Right lobe of liver (tissue), 6 donors: ENCODE measurements at regions not wholly inside any gene's neighbourhood (a gene's known extent, or its start where the extent isn't known, plus 50 kb on each side); places are given as distances from the start of the nearest gene placed in this dataset.

Experiments
- ATAC-seq, 4 donors: fragments of 200-7000 bp; cut with Tn5 transposase; one replicate each; pipeline ENCODE4 v1.9.1; 2020; ENCODE audit warnings: mild to moderate bottlenecking in 4 of 4, moderate library complexity in 4 of 4
- DNase-seq, 3 donors: peaks; one replicate each; pipeline ENCODE4 v3.0.0-alpha.2; 2020
- H3K27ac ChIP-seq, 3 donors: fragments of 200-600 bp; one replicate each; pipeline ENCODE4 v1.8.0; 2022
- H3K27me3 ChIP-seq, 2 donors: fragments of 200-600 bp; one replicate each; pipeline ENCODE4 v1.8.0; 2022
- H3K36me3 ChIP-seq, 4 donors: fragments of 200-600 bp; sonication (generic) in 1 of 4; one replicate each; pipeline versions ENCODE4 v1.5.1 to v1.8.0; 2017 to 2022; ENCODE audit warnings: control low read depth in 1 of 4
- H3K4me1 ChIP-seq, 4 donors: fragments of 200-600 bp; sonication (generic) in 1 of 4; one replicate each; pipeline versions ENCODE4 v1.5.1 to v1.8.0; 2017 to 2022; ENCODE audit warnings: control low read depth in 1 of 4
- H3K4me3 ChIP-seq, 3 donors: fragments of 200-600 bp; one replicate each; pipeline ENCODE4 v1.8.0; 2022
- H3K9me3 ChIP-seq, 4 donors: fragments of 200-600 bp; sonication (generic) in 1 of 4; one replicate each; pipeline versions ENCODE4 v1.5.1 to v1.8.0; 2017 to 2022; ENCODE audit warnings: control low read depth in 1 of 4
- POLR2A ChIP-seq: fragments of 450-650 bp; IDR thresholded peaks from one replicate; pipeline ENCODE4 v1.6.1; 2017; ENCODE audit warnings: antibody characterized with exemption, mild to moderate bottlenecking
- WGBS: methylation state at CpG from one replicate; pipeline ENCODE4 v1.1.6; 2018; ENCODE audit warnings: low coverage, low lambda C conversion rate; ENCODE audit not compliant: insufficient coverage; ENCODE audit errors: missing lambda C conversion rate; 5-methylcytosine and 5-hydroxymethylcytosine counted together
- intact Hi-C, 2 donors: fragments of 100-400 bp; cut with DNase I; formaldehyde crosslinking; loops; one replicate each; pipeline versions ENCODE4 v1.11.2 to v1.14.1; 2022
- TF ChIP-seq, protein P1 (sequence below), 4 donors: fragments of 200-600 bp in 3 of 4; fragments of 450-650 bp in 1 of 4; IDR thresholded peaks; one replicate each; pipeline versions ENCODE4 v1.5.1 to v1.8.0; 2016 to 2022; ENCODE audit warnings: antibody characterized with exemption in 4 of 4, mild to moderate bottlenecking in 2 of 4
- donor health status: DM: no; HTN: yes; CAD: no.
- donor health status: DM: no; HTN: no; CAD: no.
- donor health status: DM: no; HTN: no; CAD: no.
- donor health status: DM: no; HTN: yes; CAD: no.
- donor health status: DM: no; HTN: yes; CAD: no.

DNA sequence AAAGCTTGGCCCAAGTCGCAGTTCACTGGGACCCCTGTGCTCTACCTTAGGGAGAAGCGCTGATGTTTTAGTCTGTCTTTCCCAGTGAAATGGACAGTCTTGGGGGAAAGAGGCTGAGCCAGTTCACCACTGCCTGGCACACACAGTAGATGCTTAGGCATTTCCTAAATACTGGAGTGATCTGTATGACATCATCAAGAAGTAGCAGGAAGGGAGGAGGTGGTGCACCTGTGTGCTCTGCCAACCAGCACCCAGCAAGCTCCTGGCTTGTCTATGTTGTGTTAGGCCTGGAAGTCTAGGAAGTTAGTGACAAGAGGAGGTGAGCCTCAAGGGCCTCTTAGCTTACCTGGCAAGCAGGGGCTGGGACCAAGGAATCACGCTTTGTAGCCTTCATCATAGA is 158.2 kb upstream of the NFIA start:
- 80% methylated on average over 2 of the region's 3 CpGs for WGBS
- intact Hi-C loops, result no loop called here
- Histone ChIP-seq H3K4me1 (peaks cover 0 to 5% (median 0%) of the 10 kb centered on the region in 4 donors), H3K9me3 (no peaks in the 10 kb centered on the region), H3K36me3 (no peaks in the 10 kb centered on the region), H3K27me3 (no peaks in the 10 kb centered on the region), H3K27ac (no peak overlapping the region), H3K4me3 (no peak overlapping the region)
- DNase-seq (no peak), ATAC-seq (no peak)
- TF ChIP-seq POLR2A, result no peak
- TF ChIP-seq, protein P1, sequence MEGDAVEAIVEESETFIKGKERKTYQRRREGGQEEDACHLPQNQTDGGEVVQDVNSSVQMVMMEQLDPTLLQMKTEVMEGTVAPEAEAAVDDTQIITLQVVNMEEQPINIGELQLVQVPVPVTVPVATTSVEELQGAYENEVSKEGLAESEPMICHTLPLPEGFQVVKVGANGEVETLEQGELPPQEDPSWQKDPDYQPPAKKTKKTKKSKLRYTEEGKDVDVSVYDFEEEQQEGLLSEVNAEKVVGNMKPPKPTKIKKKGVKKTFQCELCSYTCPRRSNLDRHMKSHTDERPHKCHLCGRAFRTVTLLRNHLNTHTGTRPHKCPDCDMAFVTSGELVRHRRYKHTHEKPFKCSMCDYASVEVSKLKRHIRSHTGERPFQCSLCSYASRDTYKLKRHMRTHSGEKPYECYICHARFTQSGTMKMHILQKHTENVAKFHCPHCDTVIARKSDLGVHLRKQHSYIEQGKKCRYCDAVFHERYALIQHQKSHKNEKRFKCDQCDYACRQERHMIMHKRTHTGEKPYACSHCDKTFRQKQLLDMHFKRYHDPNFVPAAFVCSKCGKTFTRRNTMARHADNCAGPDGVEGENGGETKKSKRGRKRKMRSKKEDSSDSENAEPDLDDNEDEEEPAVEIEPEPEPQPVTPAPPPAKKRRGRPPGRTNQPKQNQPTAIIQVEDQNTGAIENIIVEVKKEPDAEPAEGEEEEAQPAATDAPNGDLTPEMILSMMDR (IDR thresholded peaks at IDR 0.05), result no peak

DNA sequence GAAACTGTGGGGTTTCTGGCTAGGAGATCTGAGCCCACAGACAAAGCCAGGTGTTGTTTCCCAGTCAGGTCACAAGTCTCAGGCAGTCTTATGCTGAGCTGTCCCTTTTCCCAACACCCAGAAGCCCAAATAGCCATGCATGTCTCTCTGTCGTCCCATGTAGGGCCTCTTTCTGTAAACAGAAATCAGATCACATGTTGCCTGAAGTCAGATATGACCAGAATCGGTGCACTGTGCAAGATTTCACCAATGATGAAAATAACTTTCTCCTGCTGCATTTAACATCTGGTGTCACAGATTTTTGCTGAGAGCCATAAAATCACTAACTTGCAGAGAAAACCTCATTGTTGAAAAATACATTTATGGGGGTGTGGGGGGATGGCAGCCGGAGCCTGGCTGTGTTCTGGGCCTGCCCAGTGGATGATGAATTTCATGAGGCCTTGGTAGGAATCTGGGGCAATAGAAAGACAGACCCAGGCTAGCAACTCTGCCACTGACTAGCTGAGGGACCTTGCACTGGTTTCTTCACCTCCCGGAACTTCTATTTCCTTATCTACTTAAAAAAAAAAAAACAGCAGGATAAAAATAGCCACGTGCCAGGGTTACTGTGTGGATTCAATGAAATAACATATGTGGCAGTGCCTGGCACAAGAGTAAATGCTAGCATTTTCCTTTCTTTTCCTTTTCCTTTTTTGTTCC is 158.8 kb upstream of the NFIA start:
- peaks cover 0 to 5% (median 0%) of the 10 kb centered on the region in 4 donors for H3K4me1 ChIP-seq
- DNase-seq (no peak), ATAC-seq (no peak)
- no peaks in the 10 kb centered on the region for H3K36me3 ChIP-seq
- TF ChIP-seq, protein P1 (IDR thresholded peaks at IDR 0.05), result no peak
- no peak for TF ChIP-seq POLR2A
- intact Hi-C loops, result no loop called here
- H3K27me3 ChIP-seq, result no peaks in the 10 kb centered on the region
- no peaks in the 10 kb centered on the region for H3K9me3 ChIP-seq
- no peak overlapping the region for H3K27ac ChIP-seq
- WGBS, result 39% methylated on average over 5 of the region's 5 CpGs
- H3K4me3 ChIP-seq, result no peak overlapping the region

DNA sequence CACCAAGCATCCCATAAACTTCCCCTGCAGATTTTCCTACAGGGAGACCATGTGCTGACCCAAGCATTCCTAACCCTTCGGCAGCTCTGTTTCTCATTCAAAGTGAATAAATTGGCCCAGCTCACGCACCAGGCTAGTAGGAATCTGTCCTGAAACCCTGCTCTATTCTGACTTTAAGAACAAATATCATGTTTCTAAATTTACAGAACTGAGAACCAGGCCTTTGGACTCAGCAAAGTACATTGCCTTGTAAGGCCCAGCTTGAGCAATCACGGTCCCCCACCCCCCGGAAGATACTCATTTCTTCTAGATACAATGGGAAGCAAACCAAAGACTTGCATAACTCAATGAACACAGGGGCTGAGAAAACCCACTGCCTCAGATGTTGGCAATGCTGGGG is 160.1 kb upstream of the NFIA start:
- intact Hi-C loops, result no loop called here
- DNase-seq, result no peak
- peak overlapping the region in 1 of 3 donors; percentile 31 for H3K27ac ChIP-seq

DNA sequence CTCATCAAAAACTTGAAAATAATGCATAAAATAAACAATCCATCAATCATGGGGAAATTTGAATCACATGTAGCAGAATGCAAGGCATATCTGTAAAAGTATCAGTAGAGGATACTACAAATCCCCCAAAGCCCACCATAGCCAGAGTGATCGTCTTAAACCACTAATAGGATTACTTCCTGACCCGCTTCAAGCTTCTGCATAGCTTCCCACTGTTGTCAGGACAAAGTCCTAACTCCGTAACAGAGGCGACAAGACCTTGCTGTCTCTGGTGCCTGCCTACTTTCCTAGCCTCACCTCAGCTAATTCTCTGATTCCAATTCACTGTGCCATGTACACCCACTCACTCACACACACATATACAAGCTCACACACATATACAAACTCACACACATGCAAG is 161.2 kb upstream of the NFIA start:
- no peaks in the 10 kb centered on the region for H3K27me3 ChIP-seq
- H3K4me3 ChIP-seq, result no peak overlapping the region
- ATAC-seq (no peak), DNase-seq (no peak)
- no peak overlapping the region for H3K27ac ChIP-seq
- H3K4me1 ChIP-seq, result peaks cover 0 to 5% (median 0%) of the 10 kb centered on the region in 4 donors
- H3K36me3 ChIP-seq, result no peaks in the 10 kb centered on the region
- 89% methylated on average over 3 of the region's 4 CpGs for WGBS
- no peaks in the 10 kb centered on the region for H3K9me3 ChIP-seq
- TF ChIP-seq, protein P1 (IDR thresholded peaks at IDR 0.05), result no peak
- no peak for TF ChIP-seq POLR2A
- intact Hi-C loops, result no loop called here

More for the DNA sequence above, 160.1 kb upstream of the NFIA start:
- TF ChIP-seq, protein P1 (IDR thresholded peaks at IDR 0.05), result no peak
- TF ChIP-seq POLR2A, result no peak
- 49% methylated on average over 4 of the region's 4 CpGs for WGBS
- Histone ChIP-seq H3K4me3 (no peak overlapping the region), H3K36me3 (no peaks in the 10 kb centered on the region), H3K9me3 (no peaks in the 10 kb centered on the region), H3K4me1 (peaks cover 0 to 5% (median 0%) of the 10 kb centered on the region in 4 donors), H3K27me3 (no peaks in the 10 kb centered on the region)
- ATAC-seq, result peak; percentile 46 to 76 (median 52)
